GM21576 (cell line): ENCODE measurements at regions not wholly inside any gene's neighbourhood (a gene's known extent, or its start where the extent isn't known, plus 50 kb on each side); places are given as distances from the start of the nearest gene placed in this dataset.

Experiments
- ATAC-seq: cut with Tn5 transposase; IDR thresholded peaks from one replicate; pipeline ENCODE4 v1.9.1; 2021; ENCODE audit warnings: mild to moderate bottlenecking, moderate library complexity; ENCODE audit not compliant: unreplicated experiment

GRCh38 chr9:28868228-28868990 is 1295.1 kb upstream of the C9orf72 start:
- ATAC-seq, result no peak

- no peak for ATAC-seq
Observed at GRCh38 chr9:28882529-28882928, 1309.2 kb upstream of the C9orf72 start.

GRCh38 chr9:28883234-28883633 is 1310.0 kb upstream of the C9orf72 start:
- ATAC-seq, result no peak

- ATAC-seq, result no peak
Observed at GRCh38 chr9:28887188-28887884, 1314.1 kb upstream of the C9orf72 start.

GRCh38 chr9:28888806-28889205 is 1315.5 kb upstream of the C9orf72 start:
- no peak for ATAC-seq

GRCh38 chr9:28892538-28892937 is 1319.3 kb upstream of the C9orf72 start:
- ATAC-seq, result no peak

GRCh38 chr9:28899267-28899666 is 1326.0 kb upstream of the C9orf72 start:
- ATAC-seq, result no peak

GRCh38 chr9:28899926-28900325 is 1326.6 kb upstream of the C9orf72 start:
- ATAC-seq, result no peak

GRCh38 chr9:28900406-28900805 is 1327.1 kb upstream of the C9orf72 start:
- ATAC-seq, result no peak

GRCh38 chr9:28909526-28909925 is 1336.2 kb upstream of the C9orf72 start:
- ATAC-seq, result no peak

- no peak for ATAC-seq
Observed at GRCh38 chr9:28912621-28913020, 1339.3 kb upstream of the C9orf72 start.

GRCh38 chr9:28915202-28915930 is 1342.1 kb upstream of the C9orf72 start:
- no peak for ATAC-seq

GRCh38 chr9:28916348-28916747 is 1343.1 kb upstream of the C9orf72 start:
- ATAC-seq, result no peak

GRCh38 chr9:28921857-28922500 is 1348.7 kb upstream of the C9orf72 start:
- no peak for ATAC-seq

- ATAC-seq, result no peak
Observed at GRCh38 chr9:28922891-28923290, 1349.6 kb upstream of the C9orf72 start.

GRCh38 chr9:28923351-28923750 is 1350.1 kb upstream of the C9orf72 start:
- no peak for ATAC-seq

GRCh38 chr9:28925157-28925556 is 1351.9 kb upstream of the C9orf72 start:
- ATAC-seq, result no peak

- no peak for ATAC-seq
Observed at GRCh38 chr9:28926306-28926705, 1353.0 kb upstream of the C9orf72 start.

GRCh38 chr9:28927691-28928090 is 1354.4 kb upstream of the C9orf72 start:
- ATAC-seq, result no peak

- ATAC-seq, result no peak
Observed at GRCh38 chr9:28929433-28929832, 1356.2 kb upstream of the C9orf72 start.

- ATAC-seq, result no peak
Observed at GRCh38 chr9:28930766-28931165, 1357.5 kb upstream of the C9orf72 start.
